Coronary artery (tissue), 2 donors: ENCODE measurements at regions not wholly inside any gene's neighbourhood (a gene's known extent, or its start where the extent isn't known, plus 50 kb on each side); places are given as distances from the start of the nearest gene placed in this dataset.

ENCODE experiments used
- DNase-seq: peaks from one replicate; pipeline ENCODE4 v3.0.0-alpha.2; 2017; ENCODE audit warnings: low spot score
- H3K27ac ChIP-seq, 2 donors: fragments of 200-600 bp; sonication (generic); one replicate each; pipeline ENCODE4 v1.5.1; 2016 to 2019
- H3K4me3 ChIP-seq: fragments of 200-600 bp; sonication (generic); 2 replicates; pipeline ENCODE4 v1.5.1; 2016; ENCODE audit warnings: mild to moderate bottlenecking, moderate library complexity
- TF ChIP-seq, protein P1 (sequence below): fragments of 200-600 bp; sonication (generic); IDR thresholded peaks from one replicate; pipeline ENCODE4 v1.5.1; 2019; ENCODE audit warnings: antibody characterized with exemption

DNA sequence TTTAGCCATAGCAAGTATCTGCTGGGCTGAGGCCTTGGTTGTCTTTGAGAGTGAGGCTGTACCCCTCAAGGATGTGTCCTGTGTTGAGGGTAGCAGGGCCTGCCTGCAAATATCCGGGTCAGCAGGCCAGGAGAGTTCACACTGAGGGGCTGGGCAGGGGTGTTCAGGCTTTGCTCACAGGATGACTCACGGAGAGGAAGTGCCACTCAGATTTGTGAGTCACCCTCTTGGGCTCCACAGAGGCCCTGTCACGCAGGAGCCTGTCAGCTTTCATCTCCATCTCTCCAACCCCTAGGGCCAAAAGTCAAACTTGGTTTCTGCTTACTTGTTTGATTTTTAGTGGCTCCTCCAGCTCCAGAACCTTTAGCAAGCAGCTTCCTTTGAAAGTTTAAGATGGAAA lies 211.5 kb downstream of the SEC61B start:
- no peak for DNase-seq
- TF ChIP-seq, protein P1, sequence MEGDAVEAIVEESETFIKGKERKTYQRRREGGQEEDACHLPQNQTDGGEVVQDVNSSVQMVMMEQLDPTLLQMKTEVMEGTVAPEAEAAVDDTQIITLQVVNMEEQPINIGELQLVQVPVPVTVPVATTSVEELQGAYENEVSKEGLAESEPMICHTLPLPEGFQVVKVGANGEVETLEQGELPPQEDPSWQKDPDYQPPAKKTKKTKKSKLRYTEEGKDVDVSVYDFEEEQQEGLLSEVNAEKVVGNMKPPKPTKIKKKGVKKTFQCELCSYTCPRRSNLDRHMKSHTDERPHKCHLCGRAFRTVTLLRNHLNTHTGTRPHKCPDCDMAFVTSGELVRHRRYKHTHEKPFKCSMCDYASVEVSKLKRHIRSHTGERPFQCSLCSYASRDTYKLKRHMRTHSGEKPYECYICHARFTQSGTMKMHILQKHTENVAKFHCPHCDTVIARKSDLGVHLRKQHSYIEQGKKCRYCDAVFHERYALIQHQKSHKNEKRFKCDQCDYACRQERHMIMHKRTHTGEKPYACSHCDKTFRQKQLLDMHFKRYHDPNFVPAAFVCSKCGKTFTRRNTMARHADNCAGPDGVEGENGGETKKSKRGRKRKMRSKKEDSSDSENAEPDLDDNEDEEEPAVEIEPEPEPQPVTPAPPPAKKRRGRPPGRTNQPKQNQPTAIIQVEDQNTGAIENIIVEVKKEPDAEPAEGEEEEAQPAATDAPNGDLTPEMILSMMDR, result no peak
- no peak overlapping the region for H3K4me3 ChIP-seq
- no peak overlapping the region for H3K27ac ChIP-seq

DNA sequence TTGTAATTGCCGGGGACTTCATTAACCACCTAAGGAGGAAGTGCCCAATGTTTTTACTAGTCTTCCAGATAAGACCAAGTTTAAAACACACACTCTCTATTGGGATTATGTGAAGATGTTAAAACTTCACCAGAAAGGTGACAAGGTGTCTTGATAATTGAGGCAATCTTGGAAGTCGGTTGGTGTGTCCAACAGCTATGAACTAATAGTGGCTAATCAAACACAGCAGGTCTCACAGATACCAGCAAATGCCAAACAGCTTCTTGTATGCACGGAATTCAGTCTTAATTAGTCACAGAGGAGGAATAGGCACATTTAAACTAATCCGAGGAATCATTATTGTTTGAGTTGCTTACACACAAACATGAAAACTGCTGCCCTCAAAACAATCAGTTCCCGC lies 214.5 kb downstream of the SEC61B start:
- no peak for DNase-seq
- TF ChIP-seq, protein P1, result no peak
- no peak overlapping the region for H3K27ac ChIP-seq
- no peak overlapping the region for H3K4me3 ChIP-seq

DNA sequence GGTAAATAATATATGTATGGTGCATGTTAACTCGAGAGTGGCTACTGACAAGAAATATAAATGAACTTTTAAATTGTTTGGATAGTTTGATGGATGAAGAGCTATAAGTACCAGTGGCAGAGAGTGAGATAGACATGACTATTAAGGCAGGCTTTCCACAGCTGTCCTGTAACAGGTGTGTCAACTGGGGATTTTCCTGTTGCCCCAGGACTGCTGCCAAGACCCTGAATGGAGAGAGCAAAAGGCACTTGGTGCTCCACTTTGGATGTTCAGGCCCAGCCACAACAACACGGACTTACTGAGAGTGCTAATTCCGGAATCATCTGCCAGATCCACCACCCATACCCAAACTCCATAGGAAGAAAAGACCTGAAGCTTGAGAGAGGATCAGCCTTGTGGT lies 215.1 kb downstream of the SEC61B start:
- TF ChIP-seq, protein P1, result no peak
- Histone ChIP-seq H3K4me3 (no peak overlapping the region), H3K27ac (no peak overlapping the region)
- DNase-seq, result no peak

DNA sequence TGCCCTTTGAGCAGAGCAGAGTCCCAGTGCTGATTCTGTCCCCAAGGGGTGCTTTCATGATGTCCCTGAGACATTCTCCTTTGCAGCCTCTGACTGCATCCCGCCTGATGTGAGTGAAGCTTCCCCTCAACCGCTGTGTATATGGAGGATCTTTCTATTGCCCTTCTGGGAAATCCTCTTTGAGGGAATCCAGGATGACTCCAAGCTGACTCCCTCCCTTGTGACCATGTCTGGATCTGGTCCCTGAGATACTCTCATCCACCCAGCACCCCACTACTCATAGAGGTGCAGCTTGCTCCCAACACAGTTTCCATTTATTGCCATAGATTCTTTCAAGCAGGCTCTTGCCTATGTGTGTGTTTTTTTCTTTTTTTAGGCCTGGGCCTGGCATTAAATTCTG lies 216.5 kb downstream of the SEC61B start:
- H3K4me3 ChIP-seq, result no peak overlapping the region
- no peak for DNase-seq
- H3K27ac ChIP-seq, result no peak overlapping the region
- TF ChIP-seq, protein P1, result no peak

DNA sequence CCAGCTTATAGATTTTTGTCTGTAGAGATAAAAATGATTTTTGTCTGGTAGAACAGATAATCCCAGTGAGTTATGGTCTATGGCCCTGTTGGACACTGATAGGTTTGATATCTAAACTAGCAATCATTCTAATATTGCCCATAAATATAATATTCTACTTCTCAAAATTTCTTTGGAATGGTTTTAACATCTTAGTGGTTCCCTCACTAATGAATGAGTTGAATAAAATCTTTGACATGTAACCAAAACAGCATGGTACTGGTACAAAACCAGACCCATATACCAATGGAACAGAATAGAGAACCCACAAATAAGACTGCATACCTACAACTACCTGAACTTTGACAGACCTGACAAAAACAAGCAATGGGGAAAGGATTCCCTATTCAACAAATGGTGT lies 219.7 kb downstream of the SEC61B start:
- TF ChIP-seq, protein P1, result no peak
- Histone ChIP-seq H3K27ac (no peak overlapping the region), H3K4me3 (no peak overlapping the region)
- DNase-seq, result no peak

DNA sequence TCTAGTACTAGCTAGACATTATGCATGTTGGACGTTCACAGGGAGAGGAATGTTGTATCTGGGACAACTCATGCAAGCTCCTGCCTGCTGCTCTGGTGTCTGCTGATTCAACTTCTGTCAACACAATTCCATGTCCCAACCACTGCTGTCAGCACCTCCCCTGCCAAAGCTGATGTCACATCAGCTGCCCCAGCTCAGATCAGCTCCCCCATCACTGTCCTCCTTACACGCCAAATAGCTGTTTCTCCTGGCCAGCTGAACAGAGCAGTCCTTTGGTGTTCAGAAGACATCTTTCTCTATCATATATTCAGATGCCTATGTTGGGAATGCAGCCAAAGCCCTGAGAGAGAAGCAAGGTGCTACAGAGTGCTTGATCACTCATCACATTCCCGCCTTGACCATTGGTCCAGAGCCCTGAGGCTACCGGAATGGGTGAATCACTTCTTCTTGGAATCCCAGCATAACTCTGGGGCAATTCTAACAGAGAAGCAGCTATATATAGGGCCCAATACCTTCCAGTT lies 223.3 kb downstream of the SEC61B start:
- Histone ChIP-seq H3K4me3 (no peak overlapping the region), H3K27ac (peak overlapping the region; percentile 35 to 38)
- no peak for DNase-seq
- TF ChIP-seq, protein P1, result no peak

DNA sequence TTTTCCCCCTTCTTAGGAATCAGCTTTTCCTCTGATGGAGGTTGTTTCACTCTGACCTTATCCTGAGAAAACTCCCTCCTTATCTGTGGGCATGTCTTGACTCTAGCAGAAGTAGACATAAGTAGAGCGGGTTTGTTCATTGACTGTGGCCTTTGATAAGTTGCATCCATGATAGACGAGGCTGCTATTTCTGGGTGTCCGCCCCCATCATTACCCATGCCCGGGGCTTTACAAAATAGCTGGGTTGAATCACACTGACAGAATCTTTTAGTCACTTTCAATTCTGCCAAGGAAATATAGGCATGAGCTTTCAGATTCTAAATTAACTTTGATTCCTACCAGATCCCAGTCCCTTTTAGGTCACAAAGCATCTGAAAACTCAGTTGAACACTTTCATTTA lies 223.8 kb downstream of the SEC61B start:
- TF ChIP-seq, protein P1, result no peak
- no peak for DNase-seq
- H3K4me3 ChIP-seq, result no peak overlapping the region
- H3K27ac ChIP-seq, result peak overlapping the region; percentile 35 to 38
